NOMO-1 (cell line): ENCODE measurements at regions not wholly inside any gene's neighbourhood (a gene's known extent, or its start where the extent isn't known, plus 50 kb on each side); places are given as distances from the start of the nearest gene placed in this dataset.

Source experiments
- DNase-seq, 2 experiments: peaks; one replicate each; lab custom pipeline; 2025; ENCODE audit not compliant: unreplicated experiment in 2 of 2; lab: John Stamatoyannopoulos, UW

- no peak for DNase-seq
These were observed 216.1 kb downstream of the HTR7 start for GRCh38 chr10:90641731-90642130.

- no peak for DNase-seq
These were observed 215.7 kb downstream of the HTR7 start for GRCh38 chr10:90642136-90642535.

- DNase-seq = no peak
These were observed 215.2 kb downstream of the HTR7 start for GRCh38 chr10:90642650-90643049.

- DNase-seq = no peak
These were observed 213.7 kb downstream of the HTR7 start for GRCh38 chr10:90644165-90644564.

- DNase-seq = no peak
These were observed 207.0 kb downstream of the HTR7 start for GRCh38 chr10:90650858-90651257.

- no peak for DNase-seq
These were observed 205.3 kb downstream of the HTR7 start for GRCh38 chr10:90652519-90652918.

- no peak for DNase-seq
These were observed 199.0 kb downstream of the HTR7 start for GRCh38 chr10:90658791-90659190.

GRCh38 chr10:90665905-90666662 lies 191.8 kb downstream of the HTR7 start:
- DNase-seq = no peak

GRCh38 chr10:90674461-90674860 lies 183.4 kb downstream of the HTR7 start:
- no peak for DNase-seq

- DNase-seq = no peak
These were observed 182.9 kb downstream of the HTR7 start for GRCh38 chr10:90674928-90675327.

GRCh38 chr10:90675621-90676020 lies 182.2 kb downstream of the HTR7 start:
- DNase-seq = no peak
